ENCODE measurements at regions not wholly inside any gene's neighbourhood (a gene's known extent, or its start where the extent isn't known, plus 50 kb on each side); places are given as distances from the start of the nearest gene placed in this dataset.
"Not testable (repeated sequence)": the region's sequence is repeated elsewhere in the genome, so short reads cannot be mapped to it uniquely, and the experiment has no call there.

DNA sequence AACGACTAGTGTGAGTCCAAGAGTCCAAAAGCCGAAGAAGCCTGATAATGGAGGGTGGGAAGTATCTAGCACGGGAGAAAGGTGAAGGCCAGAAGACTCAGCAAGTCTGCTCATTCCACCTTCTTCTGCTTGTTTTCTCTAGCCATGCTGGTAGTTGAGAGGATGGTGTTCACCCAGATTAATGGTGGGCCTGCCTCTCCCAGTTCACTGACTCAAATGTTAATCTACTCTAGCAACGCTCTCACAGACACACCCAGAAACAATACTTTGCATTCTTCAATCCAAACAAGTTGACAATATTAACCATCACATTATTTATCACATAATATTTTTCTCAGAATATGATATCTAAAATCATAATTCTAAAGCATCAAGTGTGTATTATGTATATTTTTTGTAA, 1055.1 kb upstream of the PCDH10 start:
- no peak for DNase-seq

DNA sequence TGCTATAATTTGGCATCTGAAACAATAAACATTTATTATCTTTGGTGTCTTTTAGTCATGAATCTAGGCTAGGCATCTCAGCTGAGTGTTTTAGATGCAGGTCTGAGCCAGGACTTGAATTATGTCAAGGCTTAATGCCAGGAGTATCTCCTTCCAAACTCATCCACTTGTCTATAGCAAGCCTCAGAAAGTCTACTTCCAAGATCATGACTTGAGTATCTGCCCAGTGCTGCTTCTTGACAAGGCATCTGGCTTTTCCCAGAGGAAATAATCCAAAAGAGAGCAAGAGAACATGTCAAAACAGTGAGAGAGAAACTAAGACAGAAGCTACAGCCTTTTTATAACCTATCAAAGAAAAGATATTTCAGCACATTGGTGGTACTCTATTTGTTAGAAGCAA, 1052.1 kb upstream of the PCDH10 start:
- DNase-seq: no peak

DNA sequence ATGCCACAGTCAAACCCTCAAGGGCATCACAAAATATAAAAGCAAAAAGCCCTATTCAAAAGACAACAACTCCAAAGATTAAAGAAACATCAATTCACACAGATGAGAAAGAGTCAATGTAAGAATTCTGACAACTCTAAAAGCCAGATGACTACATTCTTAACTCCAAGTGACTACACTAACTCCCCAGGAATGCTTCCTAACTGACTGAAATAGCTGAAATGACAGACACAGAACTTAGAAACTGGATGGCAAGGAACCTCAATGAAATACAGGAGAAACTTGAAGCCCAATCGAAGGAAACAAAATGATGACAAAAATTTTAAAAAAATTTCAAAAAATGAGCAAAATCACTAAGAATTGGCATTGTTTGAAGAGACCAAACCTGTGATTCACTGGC, 1047.6 kb upstream of the PCDH10 start:
- DNase-seq: peak; percentile 77

DNA sequence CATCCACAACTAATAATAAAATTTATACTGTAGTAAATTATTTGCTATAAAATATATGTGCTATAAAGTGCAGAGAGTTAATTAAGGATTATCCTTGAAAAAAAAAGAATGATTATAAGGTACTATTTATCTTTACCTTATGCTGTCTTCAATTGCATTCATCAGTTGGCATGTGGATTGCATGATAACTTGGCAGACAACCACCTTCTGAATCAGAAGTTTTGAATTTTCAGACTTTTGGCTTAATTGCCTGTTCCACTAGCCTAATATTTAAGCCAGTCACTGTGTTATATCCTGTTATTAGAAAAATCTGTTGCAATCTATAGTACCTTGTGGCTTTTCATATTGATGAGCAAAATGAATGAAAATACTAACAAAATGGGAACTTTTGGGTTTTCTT, 1040.3 kb upstream of the PCDH10 start:
- DNase-seq: peak; percentile 36

DNA sequence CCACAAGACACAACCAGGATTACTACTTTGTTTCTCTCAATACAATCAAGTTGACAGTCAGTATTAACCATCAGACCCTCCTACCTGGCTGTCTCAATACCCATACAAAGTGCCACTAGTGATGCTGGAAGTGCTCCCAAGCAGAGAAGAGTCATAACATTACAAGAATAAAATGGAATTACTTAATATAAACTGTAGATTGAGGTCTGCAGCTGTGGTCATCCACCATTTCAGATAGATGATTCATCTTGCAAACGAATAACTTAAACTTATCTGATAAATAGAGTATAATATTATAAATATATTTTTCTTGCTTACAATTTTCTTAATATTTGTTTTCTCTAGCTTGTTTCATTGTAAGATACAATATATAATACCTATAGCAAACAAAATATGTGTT, 1034.2 kb upstream of the PCDH10 start:
- DNase-seq: no peak

DNA sequence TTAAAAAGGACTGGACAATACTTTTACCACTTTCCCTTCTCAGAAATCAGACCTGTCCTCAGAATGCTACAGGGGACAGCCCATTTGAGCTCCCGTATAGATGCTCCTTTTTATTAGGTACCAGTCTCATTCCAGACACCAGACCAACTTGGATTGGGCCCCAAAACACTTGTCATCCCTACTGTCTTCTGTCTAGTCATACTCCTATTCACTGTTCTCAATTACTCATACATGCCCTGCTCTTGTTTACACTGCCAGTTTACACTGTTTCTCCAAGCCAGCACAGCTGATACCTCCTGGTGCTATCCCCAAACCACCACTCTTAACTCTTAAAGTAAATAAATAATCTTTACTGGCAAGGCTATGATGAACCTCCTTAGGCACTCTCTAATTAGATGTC, 1026.4 kb upstream of the PCDH10 start:
- not testable (repeated sequence) for DNase-seq

DNA sequence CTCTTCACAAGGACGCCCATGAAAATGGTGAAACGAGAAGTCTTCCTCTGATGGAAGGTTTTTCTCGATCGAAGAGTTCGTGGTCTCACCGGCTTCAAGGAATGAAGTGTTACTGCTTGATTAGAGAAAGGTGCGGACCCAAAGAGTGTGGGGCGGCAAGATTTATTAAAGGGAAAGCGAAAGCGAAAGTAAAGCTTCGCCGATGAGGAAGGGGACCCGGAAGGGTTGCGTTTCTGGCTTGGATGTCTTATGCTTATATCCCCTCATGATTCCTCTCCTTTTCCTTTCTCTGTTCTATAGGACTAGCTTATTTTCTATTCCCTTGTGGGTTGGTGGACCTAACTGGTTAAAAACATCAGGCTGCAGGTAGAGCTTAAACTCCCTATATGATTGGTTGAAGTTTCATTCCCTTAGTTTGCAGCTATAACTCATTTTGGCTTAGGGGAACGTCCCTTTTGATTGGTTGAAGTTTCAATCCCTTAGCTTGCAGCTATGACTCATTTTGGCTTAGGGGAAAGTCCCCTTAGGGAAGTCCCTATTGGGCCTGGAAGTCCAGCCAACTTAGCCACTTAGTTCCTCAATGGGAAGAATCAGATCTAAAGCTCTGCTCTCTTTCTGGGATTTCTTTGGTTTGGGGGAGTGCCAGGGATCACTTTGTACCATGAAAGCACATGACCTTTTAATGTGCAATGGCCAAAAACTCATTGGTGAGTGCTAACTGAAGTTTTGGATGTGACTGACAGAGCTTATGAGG, 1025.0 kb upstream of the PCDH10 start:
- DNase-seq: peak; percentile 26

DNA sequence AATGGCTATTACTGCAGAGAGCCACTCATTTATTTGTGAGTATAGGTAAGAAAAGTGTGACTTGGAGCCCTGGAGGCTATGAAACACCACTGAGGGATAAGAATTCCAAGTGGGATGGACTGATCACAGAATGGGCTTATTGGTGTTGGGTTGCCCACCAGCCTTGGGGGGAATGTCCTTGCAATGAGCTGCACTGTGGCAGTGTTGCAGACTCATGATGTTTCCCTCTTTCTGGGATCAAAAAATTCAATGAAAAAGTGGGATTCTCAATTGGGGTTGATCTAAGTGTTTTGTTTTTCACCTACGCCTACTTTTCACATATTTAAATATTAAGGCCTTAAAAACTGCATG, 1024.5 kb upstream of the PCDH10 start:
- DNase-seq: no peak

DNA sequence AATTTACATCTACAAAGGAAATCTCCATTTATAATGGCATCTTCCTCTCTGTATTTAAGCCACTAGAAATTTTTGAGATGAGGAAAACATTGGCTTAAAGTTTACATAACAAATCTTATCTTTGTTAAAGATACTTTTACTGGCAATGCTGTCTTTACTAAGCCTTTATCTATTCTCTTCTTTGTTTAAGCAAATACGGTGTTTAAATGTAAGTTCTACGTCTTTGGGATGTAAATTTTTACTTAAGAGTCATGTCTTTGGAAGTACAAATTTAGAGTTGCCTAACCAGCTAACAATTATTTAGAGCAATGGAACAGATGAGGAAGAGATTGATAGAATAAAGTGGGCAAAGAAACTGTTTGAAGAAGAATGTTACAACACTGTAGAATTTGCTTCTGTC, 1024.0 kb upstream of the PCDH10 start:
- DNase-seq: no peak

DNA sequence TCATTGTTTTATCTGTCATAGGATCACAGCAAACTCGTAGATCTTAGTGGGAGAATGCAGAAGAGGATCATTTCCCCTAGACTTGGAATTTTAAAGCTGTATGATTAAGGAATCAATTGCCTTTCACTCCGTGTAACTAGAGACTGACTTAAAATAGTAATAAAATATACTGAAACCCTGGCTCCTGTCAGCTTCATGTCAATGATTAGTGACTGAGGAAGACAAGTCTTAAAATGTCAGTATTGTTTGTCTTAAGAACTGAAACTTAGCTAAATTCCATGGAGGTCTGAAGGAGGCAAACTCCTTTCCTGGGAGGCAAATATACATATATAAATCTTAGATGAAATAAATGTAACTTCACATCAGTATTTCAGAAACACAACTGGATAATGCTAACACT, 1016.7 kb upstream of the PCDH10 start:
- DNase-seq: no peak

DNA sequence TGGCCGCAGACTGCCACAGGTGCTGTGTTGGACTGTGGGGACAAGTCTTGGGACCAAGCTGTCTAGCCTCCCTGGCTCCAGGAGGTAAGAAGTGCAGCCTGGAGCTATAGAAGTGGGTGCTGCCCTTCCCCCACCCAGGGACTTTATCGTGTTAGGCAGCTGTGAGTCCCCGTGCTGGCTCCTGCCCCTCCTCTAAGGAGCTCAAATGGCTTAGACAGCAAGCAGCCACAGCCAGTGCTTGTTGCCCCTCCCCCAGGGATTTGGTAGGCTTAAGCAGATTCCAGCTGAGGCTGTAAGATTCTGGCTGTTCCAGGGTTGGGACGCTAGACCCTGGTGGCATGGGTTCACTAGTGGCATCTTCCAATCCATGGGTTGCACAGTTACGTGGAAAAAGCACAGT, 979.4 kb upstream of the PCDH10 start:
- DNase-seq: no peak

DNA sequence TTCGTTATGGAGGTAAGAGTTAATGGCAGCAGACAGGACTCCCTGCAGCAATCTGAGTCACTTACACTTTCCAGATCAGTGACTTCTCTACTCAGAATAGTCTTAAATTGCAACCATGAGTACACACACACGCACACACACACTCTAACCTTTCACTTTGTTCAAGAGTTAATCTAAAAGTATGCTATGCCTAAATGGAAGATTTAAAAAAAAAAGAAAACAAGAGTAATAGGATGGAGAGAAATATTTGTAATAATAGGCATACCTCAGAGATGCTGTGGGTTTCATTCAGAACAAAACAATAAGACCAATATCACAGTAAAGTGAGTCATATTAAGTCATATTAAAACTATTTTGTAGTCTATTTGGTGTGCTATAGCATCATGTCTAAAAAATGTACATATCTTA, 969.1 kb upstream of the PCDH10 start:
- DNase-seq: peak; percentile 88

DNA sequence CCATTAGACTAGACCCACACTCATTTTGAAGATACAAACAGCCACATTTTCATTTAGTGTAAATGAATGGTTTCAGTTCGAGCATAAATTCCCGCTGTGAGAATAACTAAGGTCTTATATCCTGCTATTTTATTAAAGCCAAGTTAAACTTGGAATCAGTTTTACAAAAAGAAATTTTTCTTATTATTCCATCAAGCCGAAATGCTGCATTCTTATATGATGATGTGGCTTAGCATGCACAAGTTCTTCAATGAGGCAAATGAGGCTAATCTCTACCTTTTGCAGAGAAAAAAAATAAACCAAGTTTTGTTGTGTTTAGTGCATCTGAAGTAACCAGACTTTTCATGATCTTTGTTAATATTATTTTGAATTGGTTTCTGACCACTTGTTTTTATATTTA, 953.9 kb upstream of the PCDH10 start:
- DNase-seq: peak; percentile 42

DNA sequence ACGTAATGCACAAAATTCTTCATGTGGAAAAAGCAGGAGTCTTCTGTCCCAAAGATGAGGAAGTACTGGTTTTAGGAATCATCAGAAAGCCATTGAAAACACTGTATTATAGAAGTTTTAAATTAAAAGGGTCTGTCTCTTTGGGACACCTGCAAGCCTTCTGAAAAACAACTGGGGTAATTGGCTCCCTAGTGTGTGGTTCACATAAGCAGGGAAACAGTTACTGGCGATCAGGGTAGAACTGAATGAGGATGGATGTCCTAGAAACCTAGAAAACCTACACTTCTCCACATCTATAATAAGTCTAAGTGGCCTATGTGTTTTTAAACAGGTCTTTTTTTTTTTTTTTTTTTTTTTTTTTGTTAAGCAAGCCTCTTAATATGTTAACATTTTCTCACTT, 945.5 kb upstream of the PCDH10 start:
- no peak for DNase-seq

DNA sequence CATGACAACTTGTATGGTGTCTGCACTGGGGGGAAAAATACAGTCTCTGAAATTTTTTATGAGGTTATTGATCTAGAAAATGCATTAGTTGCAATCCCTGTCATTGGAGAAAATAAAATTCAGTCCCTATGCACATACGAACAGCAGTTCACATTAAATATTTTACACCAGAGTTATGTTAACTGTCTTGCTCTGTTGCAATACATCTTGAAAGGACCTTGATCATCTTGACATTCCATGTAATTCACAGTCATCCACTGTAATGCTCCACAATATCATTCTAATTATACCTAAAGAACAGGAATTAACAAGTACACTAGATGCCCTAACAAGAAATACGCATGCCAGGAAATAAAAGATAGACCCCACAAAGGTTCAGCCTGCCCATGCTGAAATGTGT, 934.6 kb upstream of the PCDH10 start:
- no peak for DNase-seq

DNA sequence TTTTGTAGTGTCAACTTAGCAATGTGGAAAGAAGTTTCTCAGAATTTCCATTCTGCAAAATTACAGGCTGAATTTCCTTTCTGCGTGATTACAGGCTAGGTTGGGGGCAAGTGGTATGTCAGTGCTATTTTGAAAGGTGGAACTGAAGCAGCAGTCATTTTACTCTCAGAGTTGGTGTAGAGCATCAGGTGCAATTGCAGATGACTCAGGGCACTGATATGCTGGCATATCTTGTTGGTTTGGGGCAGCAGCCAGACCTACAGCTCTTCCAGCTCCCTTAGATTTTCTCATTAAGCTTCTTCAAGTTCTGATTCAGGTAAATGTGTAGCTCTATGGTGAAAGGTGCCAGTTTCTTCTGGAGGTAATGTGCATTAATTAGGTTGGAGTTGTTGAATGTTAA, 930.7 kb upstream of the PCDH10 start:
- no peak for DNase-seq

DNA sequence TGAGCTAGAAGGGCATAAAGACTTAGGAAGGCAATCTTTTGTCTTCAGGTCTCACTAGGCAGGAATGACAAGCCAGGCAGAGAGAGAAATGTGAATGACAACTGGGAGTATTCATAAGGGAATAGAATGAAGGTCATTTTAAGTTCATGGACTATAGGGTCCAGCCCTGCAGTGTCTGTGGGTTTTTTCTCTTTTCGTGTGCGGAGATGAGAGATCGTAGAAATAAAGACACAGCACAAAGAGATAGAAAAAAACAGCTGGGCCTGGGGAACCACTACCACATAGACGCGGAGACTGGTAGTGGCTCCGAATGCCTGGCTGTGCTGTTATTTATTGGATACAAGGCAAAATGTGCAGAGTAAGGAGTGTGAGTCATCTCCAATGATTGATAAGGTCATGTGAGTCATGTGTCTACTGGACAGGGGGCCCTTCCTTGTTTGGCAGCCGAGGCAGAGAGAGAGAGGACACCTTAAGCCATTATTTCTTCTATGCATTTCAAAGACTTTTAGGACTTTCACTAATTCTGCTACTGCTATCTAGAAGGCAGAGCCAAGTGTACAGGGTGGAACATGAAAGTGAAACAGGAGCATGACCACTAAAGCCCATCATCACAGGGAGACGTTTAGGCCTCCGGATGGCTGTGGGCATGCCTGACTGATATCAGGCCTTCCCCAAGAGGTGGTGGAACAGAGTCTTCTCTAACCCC, 921.8 kb upstream of the PCDH10 start:
- no peak for DNase-seq

DNA sequence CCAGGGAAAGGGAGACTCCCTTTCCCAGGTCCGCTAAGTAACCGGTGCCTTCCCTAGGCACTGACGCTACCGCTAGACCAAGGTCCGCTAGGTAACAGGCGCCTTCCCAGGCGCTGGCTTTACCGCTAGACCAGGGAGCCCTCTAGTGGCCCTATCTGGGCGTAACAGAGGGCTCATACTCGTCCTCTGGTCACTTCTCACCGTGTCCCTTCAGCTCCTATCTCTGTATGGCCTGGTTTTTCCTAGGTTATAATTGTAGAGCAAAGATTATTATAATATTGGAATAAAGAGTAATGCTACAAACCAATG, 921.3 kb upstream of the PCDH10 start:
- DNase-seq: peak; percentile 19

DNA sequence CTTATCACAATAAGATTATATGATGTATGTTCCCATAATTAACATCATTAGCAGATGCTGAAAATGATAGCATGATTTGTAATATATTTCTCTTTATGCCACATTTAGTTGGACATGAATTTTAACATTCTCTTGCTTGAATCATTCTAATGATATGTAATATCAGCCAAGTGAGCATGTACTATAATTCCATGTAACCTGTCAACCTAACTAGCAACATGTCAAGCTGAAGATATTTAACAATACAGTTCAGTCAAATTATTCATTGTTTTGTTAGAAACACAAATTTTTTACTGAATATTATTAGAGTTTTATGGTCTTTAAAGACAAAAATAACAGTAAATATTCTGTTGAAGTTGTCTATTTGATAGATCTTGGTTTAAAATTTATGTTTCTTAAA, 920.4 kb upstream of the PCDH10 start:
- no peak for DNase-seq

DNA sequence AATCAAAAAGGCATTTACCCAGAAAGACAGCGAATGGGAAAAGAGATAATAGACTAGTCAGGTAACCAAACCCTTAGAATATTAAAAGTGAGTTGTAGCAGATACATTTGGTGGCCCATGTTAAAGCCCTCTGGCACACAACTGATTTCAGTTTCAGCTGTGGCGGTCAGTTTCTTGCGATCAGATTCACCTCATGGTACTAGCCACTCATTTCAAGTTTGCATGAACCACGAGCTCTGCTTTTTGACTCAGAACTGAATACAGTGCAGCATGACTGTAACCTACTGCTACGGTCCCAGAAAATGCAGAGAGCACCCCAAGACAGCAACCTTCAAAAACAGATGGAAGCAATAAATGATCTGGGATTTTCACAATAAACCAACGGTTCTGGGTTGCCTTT, 919.1 kb upstream of the PCDH10 start:
- DNase-seq: no peak

DNA sequence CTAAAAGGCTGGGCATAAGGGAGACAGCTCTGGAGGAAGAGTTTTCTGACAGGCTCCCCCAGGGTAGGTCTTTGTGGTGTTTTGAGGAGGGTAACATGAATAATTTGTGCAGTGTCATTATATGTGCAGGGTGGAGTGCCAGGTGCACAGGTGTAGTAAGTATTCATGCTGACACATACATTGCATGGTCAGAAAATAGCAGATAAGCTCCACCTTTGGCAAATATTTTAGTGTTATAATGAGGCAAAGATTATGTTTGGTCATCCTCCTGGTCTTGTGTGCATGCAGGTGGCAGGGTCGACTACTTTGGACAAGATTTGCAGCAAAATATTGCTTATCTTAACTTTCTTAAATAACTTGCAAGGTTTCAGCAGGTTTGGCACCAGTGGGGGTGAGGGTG, 910.4 kb upstream of the PCDH10 start:
- DNase-seq: no peak

DNA sequence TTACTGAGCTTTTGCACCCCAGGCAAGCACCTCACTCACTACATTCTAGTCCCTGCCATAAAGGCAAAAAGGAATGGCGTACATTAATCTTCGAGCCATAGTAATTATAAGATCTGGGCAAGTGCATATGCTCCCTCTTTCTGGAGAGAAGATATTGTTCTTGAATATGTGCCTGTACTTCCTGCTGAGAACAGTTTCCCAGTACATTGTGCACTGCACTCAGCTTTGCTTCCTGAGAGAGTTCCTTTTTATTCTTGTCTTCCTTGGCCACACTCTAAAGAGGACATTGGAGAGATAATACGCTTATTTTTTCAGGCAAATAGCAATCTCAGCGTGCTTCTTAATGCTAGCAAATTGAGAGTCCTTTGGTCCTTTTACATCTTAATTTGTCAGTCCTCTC, 909.0 kb upstream of the PCDH10 start:
- no peak for DNase-seq

DNA sequence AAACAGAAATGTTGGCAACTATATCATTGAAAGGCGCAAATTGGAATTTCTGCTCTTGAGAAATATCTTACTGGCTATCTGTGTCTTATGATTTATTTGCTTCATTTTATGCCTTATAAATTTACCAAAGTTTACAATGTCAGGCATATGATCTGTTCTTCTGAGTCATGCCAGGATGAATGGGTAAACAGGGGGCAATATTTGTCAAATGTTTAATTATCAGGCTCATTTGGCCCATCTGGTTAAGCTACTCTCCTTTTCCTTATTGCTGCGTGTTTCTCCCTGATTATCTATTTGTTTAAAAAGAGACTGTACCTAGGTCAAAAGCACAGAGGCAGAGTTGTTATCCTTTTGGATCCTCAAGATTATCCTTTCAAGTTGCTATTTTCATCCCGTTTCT, 903.8 kb upstream of the PCDH10 start:
- DNase-seq: no peak

DNA sequence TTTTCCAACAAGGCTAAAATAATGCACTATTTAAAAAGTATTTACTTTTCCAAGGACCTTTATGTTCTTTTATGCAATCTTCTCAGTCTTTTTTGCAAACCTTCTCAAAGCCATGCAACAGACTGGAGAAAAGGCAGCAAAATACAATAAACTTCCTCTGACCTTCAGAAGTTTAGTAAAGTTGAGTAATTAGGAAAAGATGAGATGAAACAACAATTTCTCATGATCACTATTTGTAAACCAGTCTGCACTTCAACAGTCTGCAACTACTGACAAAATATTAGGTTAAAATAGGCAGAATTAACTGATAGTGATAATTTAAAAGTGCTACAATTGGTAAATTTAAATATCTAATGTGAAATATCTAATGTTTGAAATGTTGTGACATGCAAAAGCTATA, 884.9 kb upstream of the PCDH10 start:
- DNase-seq: no peak

DNA sequence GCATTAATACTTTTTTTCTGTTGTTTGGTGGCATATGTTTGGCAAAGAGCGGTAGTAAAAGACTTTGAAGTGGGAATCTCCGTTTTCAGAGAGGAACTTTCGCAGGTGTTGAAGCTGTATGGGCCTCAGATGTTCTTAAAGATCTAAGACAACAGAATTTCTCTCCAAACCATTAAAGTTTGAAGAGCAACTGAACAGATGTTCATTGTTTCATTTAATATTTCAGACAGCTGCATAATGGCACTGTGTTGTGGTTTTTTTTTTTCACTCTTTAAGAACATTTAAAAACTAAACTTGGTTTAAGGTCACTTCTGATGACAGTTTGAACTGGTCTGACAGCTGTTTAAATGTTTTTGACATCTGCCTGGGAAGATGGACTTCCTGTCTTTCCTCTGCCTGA, 882.7 kb upstream of the PCDH10 start:
- no peak for DNase-seq
